NCI-H2196 (cell line): ENCODE measurements at regions not wholly inside any gene's neighbourhood (a gene's known extent, or its start where the extent isn't known, plus 50 kb on each side); places are given as distances from the start of the nearest gene placed in this dataset.
"Not testable (repeated sequence)": the region's sequence is repeated elsewhere in the genome, so short reads cannot be mapped to it uniquely, and the experiment has no call there.

Experiments
- DNase-seq: peaks from one replicate; lab custom pipeline; 2025; ENCODE audit not compliant: unreplicated experiment; lab: John Stamatoyannopoulos, UW

- DNase-seq: no peak
Observed at GRCh38 chr12:92237262-92237661, 91.6 kb upstream of the BTG1 start.

DNA sequence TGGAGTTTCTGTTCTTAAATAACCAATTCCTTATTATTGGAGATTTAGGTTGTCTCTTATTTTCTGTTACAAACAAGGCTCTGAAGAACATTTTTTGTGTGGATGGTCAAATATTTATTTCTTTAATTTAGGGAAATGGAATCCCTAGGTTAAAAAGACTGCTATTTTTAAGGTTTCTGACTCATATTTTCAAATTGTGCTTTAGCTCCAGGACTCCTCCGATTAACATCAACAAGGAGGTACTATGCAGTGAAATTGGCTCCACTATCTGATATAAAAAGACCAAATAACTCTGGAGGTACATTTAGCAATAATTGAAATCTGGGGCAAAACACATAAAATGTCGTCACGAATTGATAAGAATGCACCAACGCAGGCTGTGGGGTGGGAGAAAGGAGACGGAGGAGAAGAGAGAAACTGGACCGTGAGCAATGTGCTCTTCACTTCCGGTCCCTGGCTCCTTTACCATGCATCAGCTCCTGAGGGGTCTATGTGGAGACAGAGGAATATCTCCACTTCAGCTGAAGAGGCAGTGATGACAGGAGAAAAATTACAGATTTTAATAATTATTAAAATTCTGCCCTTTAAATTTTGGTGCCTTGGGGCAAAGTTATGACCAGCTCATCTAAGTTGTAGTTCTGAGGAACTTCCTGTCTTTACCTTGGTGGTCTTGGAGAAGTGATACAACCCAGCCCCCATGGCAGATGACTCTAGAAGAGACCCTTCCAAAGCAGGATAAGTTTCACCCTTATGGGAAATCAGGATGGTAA, 90.2 kb upstream of the BTG1 start:
- DNase-seq: no peak

- DNase-seq: no peak
Observed at GRCh38 chr12:92234533-92234932, 88.9 kb upstream of the BTG1 start.

DNA sequence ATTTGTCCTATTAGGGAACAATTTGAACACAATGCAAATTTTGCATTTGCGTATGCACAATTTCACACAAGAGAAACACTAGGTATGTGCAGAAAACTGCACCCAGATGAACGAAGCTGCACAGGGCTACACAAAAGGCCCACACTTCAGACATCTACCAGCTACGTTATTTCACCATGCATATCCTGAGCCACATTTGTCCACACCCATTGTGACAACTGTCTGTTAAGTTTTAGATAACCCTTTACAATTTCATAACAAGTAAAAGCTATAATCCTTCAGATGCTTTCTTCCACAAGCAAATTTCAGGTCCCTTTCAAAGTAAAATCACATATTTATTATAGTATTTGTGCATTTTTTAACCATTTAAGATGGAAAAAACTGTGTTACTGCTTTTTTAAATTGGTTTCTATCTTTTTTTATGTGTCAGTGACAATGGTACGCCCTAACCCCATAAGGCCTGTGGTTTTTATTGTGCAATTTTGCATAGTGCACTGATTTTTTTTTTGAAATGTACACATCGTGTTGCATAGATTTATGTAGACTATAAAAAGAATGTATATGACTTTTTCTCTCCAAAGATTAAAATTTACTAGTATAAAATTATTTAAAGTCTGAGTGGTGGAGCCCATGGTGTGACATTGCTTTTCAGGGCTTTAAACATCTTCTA, 87.8 kb upstream of the BTG1 start:
- DNase-seq: no peak

DNA sequence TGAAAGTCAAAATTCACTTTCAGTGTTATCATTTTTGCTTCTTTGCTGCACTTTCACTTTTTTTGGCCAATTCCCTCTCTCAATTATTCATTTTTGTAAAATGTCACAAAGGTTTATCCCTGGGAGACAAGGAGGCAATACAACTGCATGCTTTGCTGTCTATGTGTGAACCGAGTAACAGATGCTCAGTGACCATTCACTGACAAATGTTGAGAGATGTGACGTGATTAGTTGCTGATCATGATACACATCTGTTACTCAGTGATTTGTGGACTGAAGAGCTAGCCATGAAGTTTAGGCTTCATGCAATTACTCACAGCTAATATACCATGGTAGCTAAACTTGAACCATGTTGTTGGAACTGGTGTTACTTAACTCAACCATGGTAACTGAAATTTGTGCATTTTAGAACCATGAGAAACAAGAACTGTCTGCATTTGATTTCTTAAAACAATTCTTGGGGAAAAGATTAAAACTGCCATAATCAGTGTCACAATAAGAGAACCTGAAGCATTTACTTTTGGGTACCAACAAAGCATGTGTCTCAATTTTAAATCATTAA, 86.8 kb upstream of the BTG1 start:
- DNase-seq: not testable (repeated sequence)

- DNase-seq: not testable (repeated sequence)
Observed at GRCh38 chr12:92231945-92232344, 86.3 kb upstream of the BTG1 start.

DNA sequence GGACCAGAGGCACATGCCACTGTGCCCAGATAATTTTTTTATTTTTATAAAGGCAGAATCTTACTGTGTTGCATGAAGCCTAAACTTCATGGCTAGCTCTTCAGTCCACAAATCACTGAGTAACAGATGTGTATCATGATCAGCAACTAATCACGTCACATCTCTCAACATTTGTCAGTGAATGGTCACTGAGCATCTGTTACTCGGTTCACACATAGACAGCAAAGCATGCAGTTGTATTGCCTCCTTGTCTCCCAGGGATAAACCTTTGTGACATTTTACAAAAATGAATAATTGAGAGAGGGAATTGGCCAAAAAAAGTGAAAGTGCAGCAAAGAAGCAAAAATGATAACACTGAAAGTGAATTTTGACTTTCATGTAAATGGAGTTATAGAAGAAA, 85.9 kb upstream of the BTG1 start:
- not testable (repeated sequence) for DNase-seq

GRCh38 chr12:92229381-92229780, 83.7 kb upstream of the BTG1 start:
- DNase-seq: no peak

DNA sequence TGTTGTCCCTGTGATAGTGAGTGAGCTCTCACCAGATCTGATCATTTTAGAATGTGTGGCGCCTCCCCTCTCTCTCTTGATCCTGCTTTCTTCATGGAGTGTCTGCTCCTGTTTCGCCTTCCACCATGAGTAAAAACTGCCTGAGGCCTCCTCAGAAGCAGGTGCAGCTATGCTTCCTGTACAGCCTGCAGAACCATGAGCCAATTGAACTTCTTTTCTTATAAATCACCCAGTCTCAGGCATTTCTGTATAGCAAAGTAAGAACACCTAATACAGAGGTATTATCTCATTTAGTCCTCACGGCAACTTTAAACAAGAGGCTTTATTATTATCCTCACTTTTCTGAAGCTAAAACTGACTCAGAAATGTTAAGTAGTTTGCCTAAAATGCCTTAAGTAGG, 81.3 kb upstream of the BTG1 start:
- DNase-seq: no peak

DNA sequence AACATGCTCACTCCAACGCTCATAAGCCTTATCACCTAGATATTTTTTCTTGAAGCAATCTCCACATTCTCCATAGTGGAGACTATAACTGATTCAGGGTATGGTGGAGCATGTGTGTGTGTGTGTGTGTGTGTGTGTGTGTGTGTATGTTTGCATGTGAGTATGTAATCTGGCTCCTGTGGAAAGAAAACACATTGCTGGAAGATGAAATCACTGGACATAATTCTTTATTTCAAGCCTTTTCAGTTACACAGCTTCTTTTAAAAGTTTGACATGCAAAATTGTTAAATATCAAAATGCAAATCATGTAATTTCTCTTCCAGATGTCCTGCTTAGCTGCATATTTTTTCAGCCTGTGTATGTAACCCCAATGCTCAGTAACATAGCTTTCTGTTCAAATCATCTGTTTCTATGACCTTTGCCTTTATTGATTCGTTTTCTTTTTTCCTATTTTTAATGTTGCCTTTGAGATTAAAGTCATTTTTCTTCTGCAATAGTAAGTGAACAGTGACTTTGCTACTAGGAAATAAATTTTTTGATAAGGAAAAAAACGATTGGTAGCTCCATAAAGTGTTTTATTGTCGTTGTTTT, 80.5 kb upstream of the BTG1 start:
- DNase-seq: no peak

- no peak for DNase-seq
Observed at GRCh38 chr12:92224685-92225331, 79.2 kb upstream of the BTG1 start.

GRCh38 chr12:92223481-92223880, 77.8 kb upstream of the BTG1 start:
- no peak for DNase-seq

- DNase-seq: no peak
Observed at GRCh38 chr12:92221656-92222315, 76.1 kb upstream of the BTG1 start.

DNA sequence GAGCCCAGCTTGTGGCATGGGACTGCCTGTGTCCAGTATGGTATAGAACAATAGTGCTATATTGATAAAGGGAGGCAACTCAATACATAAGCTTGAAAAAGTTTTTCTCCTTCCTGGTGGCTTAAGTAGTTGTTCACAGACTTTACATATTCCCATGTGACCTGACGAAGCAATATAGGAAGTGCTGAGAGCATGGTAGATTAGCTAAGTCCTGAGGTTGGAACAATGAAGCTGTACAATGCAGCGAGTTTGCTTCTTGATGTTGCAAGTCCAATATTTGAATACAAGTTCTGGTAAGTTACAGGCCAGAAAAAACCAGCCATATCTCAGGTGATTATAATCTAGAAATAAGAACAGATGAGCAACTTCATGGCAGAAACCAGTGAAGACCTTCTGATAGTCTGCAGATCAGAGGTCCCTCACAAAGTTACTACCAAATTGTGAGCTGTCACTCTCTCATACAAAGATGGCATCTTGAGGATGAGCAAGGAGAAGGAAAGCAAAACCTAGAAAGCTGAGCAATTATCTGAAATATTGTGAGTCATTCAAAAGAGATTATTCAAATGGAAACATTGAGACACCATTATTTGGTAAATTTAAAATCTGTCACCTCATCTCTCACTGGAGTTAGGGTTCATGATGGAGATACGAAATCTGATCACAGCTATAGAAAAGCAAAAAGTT, 72.9 kb upstream of the BTG1 start:
- DNase-seq: no peak

GRCh38 chr12:92216092-92216491, 70.4 kb upstream of the BTG1 start:
- no peak for DNase-seq

DNA sequence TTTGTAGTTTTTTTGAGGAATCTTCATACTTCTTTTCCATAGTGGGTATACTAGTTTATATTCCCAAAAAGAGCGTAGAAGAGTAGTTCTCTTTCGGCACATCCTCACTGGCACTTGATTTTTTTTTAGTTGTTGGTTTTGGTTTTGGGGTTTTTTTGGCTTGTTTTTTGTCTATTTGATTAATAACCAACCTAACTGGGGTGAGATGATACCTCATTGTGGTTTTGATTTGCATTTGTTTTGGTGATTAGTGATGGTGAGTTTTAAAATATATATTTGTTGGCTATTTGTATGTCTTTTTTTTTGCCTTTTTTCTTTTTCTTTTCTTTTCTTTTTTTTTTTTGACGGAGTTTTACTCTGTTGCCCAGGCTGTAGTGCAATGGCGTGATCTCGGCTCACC, 69.7 kb upstream of the BTG1 start:
- no peak for DNase-seq

- no peak for DNase-seq
Observed at GRCh38 chr12:92213166-92213565, 67.5 kb upstream of the BTG1 start.

GRCh38 chr12:92210071-92210470, 64.4 kb upstream of the BTG1 start:
- no peak for DNase-seq

DNA sequence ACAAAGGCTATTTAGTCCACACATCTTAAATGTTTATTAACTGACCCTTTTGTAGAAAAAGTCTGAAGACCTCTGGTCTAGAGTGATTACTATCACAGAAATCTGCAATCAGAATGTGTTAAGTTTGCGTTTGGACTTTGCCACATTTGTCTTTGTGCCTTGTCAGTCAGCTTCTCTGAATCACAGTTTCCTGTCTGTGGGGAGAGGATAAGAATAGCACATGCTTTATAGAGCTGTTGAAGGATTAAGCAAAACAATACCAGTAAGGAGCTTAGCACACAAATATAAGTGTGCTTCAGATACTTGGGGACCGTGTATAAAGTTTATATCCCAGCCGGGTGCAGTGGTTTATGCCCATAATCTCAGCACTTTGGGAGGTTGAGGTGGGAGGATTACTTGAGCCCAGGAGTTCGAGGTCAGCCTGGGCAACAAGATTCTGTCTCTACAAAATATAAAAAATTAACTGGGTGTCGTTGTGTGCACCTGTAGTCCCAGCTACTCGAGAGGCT, 63.0 kb upstream of the BTG1 start:
- no peak for DNase-seq

GRCh38 chr12:92206596-92206995, 61.0 kb upstream of the BTG1 start:
- no peak for DNase-seq
